Colonic mucosa (tissue), 4 donors: ENCODE measurements at regions not wholly inside any gene's neighbourhood (a gene's known extent, or its start where the extent isn't known, plus 50 kb on each side); places are given as distances from the start of the nearest gene placed in this dataset.

Experiments
- DNase-seq: peaks from one replicate; pipeline ENCODE4 v3.0.0-alpha.2; 2020
- H3K27ac ChIP-seq: fragments of 200-600 bp; one replicate; pipeline ENCODE4 v1.8.0; 2021
- H3K27me3 ChIP-seq: fragments of 200-600 bp; one replicate; pipeline ENCODE4 v1.8.0; 2021
- H3K36me3 ChIP-seq: fragments of 200-600 bp; one replicate; pipeline ENCODE4 v1.8.0; 2021
- H3K4me1 ChIP-seq: fragments of 200-600 bp; one replicate; pipeline ENCODE4 v1.8.0; 2021; ENCODE audit warnings: mild to moderate bottlenecking
- H3K4me3 ChIP-seq: fragments of 200-600 bp; one replicate; pipeline ENCODE4 v1.8.0; 2021
- H3K9ac ChIP-seq, 2 donors: one replicate each; pipeline ENCODE4 v1.7.0; 2013; ENCODE audit warnings: control low read depth in 2 of 2, low read depth in 2 of 2, low read length in 2 of 2
- H3K9me3 ChIP-seq: fragments of 200-600 bp; one replicate; pipeline ENCODE4 v1.8.0; 2021
- intact Hi-C: fragments of 100-400 bp; cut with DNase I; formaldehyde crosslinking; loops from one replicate; pipeline ENCODE4 v1.14.1; 2022
- TF ChIP-seq, protein P1 (sequence below): fragments of 200-600 bp; IDR thresholded peaks from one replicate; pipeline ENCODE4 v1.8.0; 2022; ENCODE audit warnings: antibody characterized with exemption, mild to moderate bottlenecking
- donor health status: healthy.
- donor health status: DM: no; HTN: no; CAD: no.
- donor health status: DM: no; HTN: no; CAD: no.

DNA sequence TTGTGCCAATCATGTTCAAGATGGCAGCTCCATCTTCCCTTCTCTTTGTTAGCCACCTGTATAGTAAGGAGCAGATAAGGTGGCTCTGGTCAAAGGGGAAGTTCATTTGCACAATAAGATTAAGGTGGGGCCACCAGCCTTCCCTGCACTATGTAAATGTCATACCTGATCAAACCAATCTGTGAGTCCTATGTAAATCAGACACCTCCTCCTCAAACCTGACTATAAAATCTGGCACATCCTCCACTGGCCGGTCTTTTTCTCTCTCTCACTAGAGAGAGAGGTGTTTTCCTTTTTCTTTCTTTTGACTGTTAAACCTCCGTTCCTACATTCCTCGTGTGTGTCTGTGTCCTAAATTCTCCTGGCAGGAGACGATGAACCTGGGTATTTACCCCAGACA, 572.5 kb upstream of the AADAT start:
- Histone ChIP-seq H3K27ac (no peak overlapping the region), H3K9me3 (no peaks in the 10 kb centered on the region), H3K4me1 (no peaks in the 10 kb centered on the region), H3K4me3 (no peak overlapping the region), H3K36me3 (no peaks in the 10 kb centered on the region), H3K9ac (no peak overlapping the region), H3K27me3 (no peaks in the 10 kb centered on the region)
- intact Hi-C loops, result no loop called here
- TF ChIP-seq, protein P1, sequence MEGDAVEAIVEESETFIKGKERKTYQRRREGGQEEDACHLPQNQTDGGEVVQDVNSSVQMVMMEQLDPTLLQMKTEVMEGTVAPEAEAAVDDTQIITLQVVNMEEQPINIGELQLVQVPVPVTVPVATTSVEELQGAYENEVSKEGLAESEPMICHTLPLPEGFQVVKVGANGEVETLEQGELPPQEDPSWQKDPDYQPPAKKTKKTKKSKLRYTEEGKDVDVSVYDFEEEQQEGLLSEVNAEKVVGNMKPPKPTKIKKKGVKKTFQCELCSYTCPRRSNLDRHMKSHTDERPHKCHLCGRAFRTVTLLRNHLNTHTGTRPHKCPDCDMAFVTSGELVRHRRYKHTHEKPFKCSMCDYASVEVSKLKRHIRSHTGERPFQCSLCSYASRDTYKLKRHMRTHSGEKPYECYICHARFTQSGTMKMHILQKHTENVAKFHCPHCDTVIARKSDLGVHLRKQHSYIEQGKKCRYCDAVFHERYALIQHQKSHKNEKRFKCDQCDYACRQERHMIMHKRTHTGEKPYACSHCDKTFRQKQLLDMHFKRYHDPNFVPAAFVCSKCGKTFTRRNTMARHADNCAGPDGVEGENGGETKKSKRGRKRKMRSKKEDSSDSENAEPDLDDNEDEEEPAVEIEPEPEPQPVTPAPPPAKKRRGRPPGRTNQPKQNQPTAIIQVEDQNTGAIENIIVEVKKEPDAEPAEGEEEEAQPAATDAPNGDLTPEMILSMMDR, result no peak
- no peak for DNase-seq

DNA sequence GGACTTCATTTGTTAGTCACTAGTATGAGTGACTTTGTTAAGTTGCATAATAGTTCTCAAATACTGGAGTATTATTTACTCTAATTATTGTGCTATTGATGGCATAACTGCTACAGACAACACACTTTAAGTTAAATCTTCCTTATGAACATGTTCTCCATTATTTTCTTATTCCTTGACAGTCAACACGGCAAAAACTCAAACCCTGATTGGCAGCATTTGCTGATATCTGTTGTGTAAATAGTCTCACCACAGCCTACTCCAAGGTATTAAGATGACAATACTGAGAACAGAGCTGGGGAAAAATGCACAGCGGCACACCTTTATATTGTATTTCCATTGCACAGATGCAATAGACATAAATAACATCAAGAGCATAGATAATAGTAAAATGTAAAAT, 568.0 kb upstream of the AADAT start:
- no peak for DNase-seq
- TF ChIP-seq, protein P1, result no peak
- intact Hi-C loops, result no loop called here
- Histone ChIP-seq H3K9me3 (no peaks in the 10 kb centered on the region), H3K4me1 (no peaks in the 10 kb centered on the region), H3K9ac (no peak overlapping the region), H3K4me3 (no peak overlapping the region), H3K27ac (no peak overlapping the region), H3K36me3 (no peaks in the 10 kb centered on the region), H3K27me3 (no peaks in the 10 kb centered on the region)

DNA sequence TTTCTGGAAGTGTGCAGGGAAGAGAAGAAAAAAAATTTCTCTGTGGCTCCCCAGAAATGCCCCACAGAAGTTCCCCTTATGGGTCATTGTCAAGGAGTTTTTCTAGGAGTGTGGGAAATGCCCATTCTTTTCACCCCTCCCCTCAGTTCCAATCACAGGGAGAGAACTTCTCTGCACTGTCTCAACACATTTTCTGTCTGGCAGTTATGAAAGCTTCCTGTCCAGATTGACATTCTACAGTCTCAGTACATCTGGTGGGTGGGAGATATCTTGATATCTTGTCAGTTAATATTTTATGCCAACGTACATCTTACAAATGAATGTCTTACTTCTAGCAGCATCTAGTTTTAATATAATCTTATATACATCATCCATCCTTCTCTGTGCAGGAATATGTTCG, 566.8 kb upstream of the AADAT start:
- Histone ChIP-seq H3K27ac (no peak overlapping the region), H3K36me3 (no peaks in the 10 kb centered on the region), H3K4me3 (no peak overlapping the region), H3K4me1 (no peaks in the 10 kb centered on the region), H3K27me3 (no peaks in the 10 kb centered on the region), H3K9me3 (no peaks in the 10 kb centered on the region), H3K9ac (no peak overlapping the region)
- TF ChIP-seq, protein P1, result no peak
- intact Hi-C loops, result no loop called here
- no peak for DNase-seq

DNA sequence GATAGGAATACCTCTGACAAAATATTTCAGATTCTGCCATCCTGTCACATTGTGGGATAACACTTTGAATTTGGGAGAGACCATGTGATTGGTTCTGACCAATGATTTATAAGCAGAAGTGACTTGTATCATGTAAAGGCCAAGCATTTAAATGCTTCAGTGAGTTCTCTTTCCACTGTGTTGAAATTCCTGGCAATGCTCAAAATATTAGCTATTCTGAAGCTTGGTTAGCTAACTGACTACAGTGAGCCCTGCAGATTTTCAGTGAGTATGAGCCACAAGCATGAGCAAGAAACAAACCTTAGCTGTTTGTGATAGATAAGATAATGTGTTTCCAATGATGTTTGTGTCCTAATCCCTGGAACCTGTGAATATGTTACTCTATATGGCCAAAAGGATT, 562.8 kb upstream of the AADAT start:
- Histone ChIP-seq H3K27me3 (no peaks in the 10 kb centered on the region), H3K9me3 (no peaks in the 10 kb centered on the region), H3K27ac (no peak overlapping the region), H3K4me3 (no peak overlapping the region), H3K36me3 (no peaks in the 10 kb centered on the region), H3K9ac (no peak overlapping the region), H3K4me1 (no peaks in the 10 kb centered on the region)
- TF ChIP-seq, protein P1, result no peak
- intact Hi-C loops, result no loop called here
- no peak for DNase-seq

DNA sequence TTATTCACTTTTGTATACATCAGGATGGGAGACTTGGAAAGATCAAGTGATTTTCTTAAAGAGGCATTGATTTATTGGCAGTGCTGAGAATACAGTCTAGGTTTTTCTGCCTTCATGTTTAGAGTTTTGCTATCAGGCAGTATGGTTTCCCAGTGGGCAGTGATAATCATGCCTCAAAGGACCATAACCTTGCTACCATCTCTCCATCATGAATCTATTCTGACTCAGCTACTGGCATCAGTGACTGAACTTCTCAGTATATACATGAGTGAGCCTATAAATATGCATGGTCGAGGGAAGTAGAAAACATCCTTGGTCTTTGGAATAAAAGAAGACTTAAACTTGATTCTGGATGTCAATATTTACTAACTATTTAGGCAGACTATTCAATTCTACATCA, 562.0 kb upstream of the AADAT start:
- Histone ChIP-seq H3K4me1 (no peaks in the 10 kb centered on the region), H3K27ac (no peak overlapping the region), H3K9ac (no peak overlapping the region), H3K4me3 (no peak overlapping the region), H3K27me3 (no peaks in the 10 kb centered on the region), H3K36me3 (no peaks in the 10 kb centered on the region), H3K9me3 (no peaks in the 10 kb centered on the region)
- no peak for DNase-seq
- intact Hi-C loops, result no loop called here
- TF ChIP-seq, protein P1, result no peak

DNA sequence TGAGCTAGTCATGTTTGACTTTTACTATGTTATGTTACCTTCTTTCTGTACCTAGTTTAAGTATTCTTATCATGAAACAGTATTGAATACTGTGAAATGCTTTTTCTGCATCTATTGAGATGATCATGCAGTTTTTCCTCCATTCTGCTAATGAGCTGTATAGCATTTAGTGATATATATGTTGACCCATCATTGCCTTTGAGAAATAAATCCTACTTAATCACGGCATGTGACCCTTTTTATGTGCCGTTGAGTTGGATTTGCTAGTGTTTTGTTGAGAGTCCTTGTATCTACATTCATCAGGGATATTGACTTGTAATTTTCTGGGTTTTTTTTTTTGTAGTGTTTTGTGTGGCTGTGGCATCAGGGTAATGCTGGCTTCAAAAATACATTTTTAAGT, 537.7 kb upstream of the AADAT start:
- intact Hi-C loops, result no loop called here
- Histone ChIP-seq H3K4me1 (no peaks in the 10 kb centered on the region), H3K27ac (no peak overlapping the region), H3K27me3 (no peaks in the 10 kb centered on the region), H3K4me3 (no peak overlapping the region), H3K9ac (no peak overlapping the region), H3K36me3 (no peaks in the 10 kb centered on the region), H3K9me3 (no peaks in the 10 kb centered on the region)
- DNase-seq, result no peak
- TF ChIP-seq, protein P1, result no peak
